PFSK-1 (cell line): ENCODE measurements at regions not wholly inside any gene's neighbourhood (a gene's known extent, or its start where the extent isn't known, plus 50 kb on each side); places are given as distances from the start of the nearest gene placed in this dataset.

Experiments
- FOXP2 ChIP-seq: optimal IDR thresholded peaks from 2 replicates; pipeline ENCODE3; 2011; ENCODE audit warnings: borderline replicate concordance, control low read depth, inconsistent platforms; ENCODE audit not compliant: insufficient read depth; ENCODE audit errors: extremely low read length, extremely low read depth
- POLR2AphosphoS5 ChIP-seq: IDR thresholded peaks from 2 replicates; pipeline ENCODE4 v1.6.1; 2012; ENCODE audit warnings: low read depth, mild to moderate bottlenecking, control low read depth, low read length, moderate library complexity
- SIN3A ChIP-seq: IDR thresholded peaks from 2 replicates; pipeline ENCODE4 v1.6.1; 2012; ENCODE audit warnings: mild to moderate bottlenecking, low read length, moderate library complexity, borderline replicate concordance; ENCODE audit not compliant: insufficient read depth
- TAF1 ChIP-seq: IDR thresholded peaks from 2 replicates; pipeline ENCODE4 v1.6.1; 2012; ENCODE audit warnings: low read length, control low read depth, borderline replicate concordance; ENCODE audit not compliant: insufficient read depth

DNA sequence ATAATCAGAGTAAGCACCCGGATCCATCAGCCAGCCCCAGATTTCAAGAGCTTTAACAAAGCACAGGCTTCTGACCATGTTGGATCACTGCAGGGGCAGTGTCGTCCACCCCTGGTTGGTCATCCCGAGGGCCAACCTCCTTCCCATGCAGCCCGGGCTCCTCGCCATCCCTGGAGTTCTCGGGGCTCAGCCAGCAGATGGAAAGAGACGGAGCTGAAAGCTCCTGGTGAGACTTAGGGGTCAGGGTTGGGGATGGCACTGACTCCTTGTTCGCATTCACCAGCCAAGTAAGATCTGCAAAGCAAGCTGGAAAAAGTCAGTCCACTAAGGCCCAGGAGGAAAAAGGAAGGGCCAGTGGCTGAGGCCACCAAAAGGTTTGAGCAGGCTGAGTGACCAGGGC is 888.9 kb downstream of the BRD1 start:
- TF ChIP-seq TAF1: no peak
- TF ChIP-seq SIN3A: no peak
- no peak for TF ChIP-seq POLR2AphosphoS5
- no peak for TF ChIP-seq FOXP2
